HG02642 (cell line): ENCODE measurements at regions not wholly inside any gene's neighbourhood (a gene's known extent, or its start where the extent isn't known, plus 50 kb on each side); places are given as distances from the start of the nearest gene placed in this dataset.
"Not testable (repeated sequence)": the region's sequence is repeated elsewhere in the genome, so short reads cannot be mapped to it uniquely, and the experiment has no call there.

Experiments
- ATAC-seq: cut with Tn5 transposase; IDR thresholded peaks from one replicate; pipeline ENCODE4 v1.9.1; 2021; ENCODE audit warnings: mild to moderate bottlenecking; ENCODE audit not compliant: unreplicated experiment, poor library complexity

DNA sequence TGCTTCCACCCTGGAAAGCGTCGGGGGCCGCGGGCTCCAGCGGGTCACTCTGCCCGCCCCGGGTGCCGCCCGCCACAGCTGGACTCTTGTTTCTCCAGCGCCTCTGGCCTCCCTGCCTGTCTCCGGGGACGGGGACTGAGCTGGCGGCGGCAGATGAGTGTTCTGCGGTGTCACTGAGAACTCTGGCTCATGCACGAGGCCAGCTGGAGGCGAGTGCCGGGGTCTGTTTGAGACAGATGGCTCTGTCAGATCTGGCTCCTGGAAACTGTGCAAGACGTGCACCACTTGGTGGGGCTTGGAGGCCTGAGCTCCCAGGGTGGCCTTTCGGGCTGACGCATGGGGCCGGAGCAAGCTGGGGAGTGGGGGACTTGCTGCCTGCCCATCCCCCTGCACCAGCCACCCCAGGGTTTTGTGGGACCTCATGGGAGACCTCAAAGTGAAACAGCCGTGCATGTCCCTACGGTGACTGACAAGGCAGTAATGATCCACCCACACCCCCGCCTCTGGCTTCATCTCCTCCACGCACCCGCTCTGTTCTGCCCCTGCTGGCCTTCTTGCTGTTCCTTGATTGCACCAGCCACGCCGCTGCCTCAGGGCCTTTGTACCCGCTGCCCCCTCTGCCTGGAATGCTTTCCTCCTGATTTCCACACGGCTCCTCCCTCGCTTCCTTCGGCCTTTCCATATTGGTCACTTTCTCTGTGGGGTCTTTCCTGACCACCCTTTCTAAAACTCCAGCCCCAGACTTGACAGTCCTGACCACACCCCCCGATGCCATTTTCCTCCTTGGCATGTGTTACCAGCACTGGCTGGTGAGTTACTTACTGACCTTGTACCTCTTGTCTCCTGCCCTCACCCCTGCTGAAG, 174.9 kb upstream of the CIBAR2 start:
- no peak for ATAC-seq

- ATAC-seq = not testable (repeated sequence)
These were observed 175.5 kb upstream of the CIBAR2 start for GRCh38 chr16:85287815-85288109.

- ATAC-seq = no peak
These were observed 176.1 kb upstream of the CIBAR2 start for GRCh38 chr16:85288341-85288868.

DNA sequence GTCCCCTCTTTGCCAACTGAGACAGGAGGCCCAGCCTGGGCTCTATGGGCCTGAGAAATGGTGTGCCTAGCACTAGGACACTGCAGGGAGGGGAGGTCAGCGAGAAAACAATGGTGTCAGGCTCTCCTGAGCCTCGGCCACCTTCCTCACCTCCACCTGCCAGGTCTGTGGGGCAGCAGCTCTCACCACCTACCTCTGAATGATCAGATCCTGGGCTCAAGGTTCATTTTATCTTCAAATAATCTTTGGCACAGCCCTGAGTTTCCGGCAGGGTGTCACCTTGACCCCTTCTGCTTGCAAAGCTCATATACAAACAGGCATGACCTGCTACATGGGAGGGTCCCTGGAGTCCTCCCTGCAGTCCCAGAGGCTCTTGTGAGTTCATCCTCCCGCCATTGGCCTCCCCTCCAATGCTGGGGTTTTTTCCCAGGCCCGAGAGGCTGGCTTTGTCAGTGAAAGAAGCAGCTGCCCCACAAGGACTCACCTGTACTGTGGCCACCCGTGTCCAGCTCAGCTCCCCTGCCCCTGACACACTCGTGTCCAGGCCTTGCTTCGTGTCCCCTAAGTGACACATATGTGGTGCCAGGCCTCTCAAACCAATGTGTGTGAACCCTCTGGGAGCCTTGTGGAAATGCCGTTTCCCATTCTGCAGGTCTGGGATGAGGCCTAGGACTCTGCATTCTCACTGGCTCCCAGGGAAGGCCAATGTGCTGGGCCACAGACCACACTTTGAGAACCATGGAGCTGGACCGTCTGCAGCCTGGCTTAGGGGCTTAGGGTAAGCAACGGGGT, 176.8 kb upstream of the CIBAR2 start:
- ATAC-seq = no peak

- ATAC-seq = no peak
These were observed 177.7 kb upstream of the CIBAR2 start for GRCh38 chr16:85289760-85290625.

GRCh38 chr16:85290626-85291301, 178.5 kb upstream of the CIBAR2 start:
- ATAC-seq = no peak

GRCh38 chr16:85291302-85292148, 179.3 kb upstream of the CIBAR2 start:
- ATAC-seq = no peak

DNA sequence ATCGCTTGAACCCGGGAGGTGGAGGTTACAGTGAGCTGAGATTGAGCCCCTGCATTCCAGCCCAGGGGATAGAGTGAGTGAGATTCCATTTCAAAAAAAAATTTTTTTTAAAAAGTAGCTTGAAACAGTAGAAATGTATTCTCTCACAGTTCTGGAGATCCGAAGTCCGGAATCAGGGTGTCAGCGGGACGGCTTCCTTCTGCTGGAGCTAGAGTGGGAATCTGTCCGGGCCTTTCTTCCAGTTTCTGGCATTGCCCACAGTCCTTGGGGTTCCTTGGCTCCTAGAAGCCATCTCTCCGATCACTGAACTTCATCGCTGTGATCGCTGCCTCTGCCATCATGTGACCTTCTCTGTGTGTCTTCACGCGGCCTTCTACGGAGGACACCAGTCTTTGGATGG, 181.2 kb upstream of the CIBAR2 start:
- ATAC-seq = no peak

- ATAC-seq = no peak
These were observed 181.8 kb upstream of the CIBAR2 start for GRCh38 chr16:85293904-85294642.

GRCh38 chr16:85294810-85295508, 182.7 kb upstream of the CIBAR2 start:
- ATAC-seq = no peak

- ATAC-seq = no peak
These were observed 184.8 kb upstream of the CIBAR2 start for GRCh38 chr16:85296859-85297660.

DNA sequence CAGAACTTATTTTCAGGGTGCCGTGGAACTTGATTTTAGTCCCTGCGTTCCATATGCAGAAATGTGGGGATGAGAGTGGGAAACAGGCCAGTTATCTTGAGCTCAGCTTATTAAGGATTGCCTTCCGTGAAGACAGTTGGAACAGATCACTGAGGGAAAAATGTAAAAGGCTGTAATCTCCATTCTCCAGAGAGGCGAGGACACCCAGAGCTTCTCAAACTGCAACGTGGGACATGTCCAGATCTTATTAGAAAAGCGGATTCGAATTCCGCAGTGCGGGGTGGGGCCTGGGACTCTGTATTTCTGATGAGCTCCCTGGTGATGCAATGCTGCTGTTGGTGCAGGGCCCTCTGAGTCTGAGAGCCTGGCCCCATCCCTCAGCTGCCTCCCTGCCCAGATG, 185.6 kb upstream of the CIBAR2 start:
- no peak for ATAC-seq

- ATAC-seq = no peak
These were observed 188.2 kb upstream of the CIBAR2 start for GRCh38 chr16:85300406-85300968.

GRCh38 chr16:85301231-85301630, 189.0 kb upstream of the CIBAR2 start:
- no peak for ATAC-seq

DNA sequence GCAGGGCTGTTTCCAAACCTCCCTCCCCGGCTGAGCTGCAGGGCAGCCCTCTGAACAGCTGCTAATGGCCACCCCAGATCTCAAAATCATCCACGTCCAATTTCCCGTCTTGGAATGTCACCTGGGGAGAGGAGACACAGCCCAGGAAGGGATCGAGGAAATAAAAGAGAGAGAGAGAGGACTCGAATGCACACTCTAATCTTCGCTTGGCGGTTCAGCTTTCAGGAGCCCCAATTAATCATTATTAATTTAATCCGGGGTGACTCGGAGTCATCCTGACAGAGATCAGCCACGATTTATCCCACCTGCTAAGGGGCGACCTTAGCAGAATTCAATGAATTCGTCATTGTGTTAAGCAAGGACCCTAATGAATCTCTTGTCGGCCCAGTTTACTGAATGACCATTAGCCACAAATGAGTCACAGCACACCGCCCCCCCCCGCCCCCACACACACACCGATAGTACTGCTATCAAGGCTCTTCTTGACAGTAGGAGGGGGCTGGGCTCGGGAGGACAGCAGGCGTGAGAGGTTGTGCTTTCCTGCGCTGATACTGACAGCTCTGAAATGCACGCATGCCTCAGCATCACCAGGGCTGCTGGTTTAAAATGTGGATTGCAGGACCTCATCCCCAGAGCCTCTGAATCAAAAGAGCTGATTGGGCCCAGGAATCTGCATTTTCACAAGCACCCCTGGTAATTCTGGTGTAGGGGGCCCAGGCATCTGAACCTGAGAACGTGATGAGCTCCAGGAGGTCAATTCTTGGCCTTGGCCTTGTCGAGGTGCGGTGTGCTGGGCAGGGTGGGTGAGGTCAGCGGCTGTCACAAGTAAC, 190.0 kb upstream of the CIBAR2 start:
- ATAC-seq = no peak

DNA sequence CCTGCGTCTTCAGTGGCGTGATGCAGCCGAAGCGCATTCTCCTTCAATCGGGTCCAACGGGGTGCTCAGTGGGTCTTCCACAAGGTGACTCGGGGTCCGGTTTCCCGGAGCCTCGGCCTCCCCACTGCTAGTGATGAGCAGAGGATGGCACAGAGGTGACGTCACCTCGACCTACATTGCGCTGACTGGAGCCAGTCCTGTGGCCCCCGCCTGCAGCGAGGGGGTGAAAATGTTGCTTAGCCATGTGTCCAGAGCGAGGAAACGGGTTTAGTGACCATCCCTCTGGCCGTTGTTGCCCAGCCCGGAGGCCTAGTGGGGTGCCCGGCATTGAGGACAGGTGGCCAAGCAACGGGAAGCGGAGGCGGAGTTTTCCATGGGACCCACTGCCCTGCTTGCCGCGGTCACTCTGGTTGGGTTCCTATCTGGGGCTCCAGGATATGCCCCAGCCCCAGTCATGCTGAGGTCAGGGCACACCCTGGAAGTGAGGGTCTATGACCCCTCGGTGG, 190.6 kb upstream of the CIBAR2 start:
- ATAC-seq = no peak
